ENCODE measurements at regions not wholly inside any gene's neighbourhood (a gene's known extent, or its start where the extent isn't known, plus 50 kb on each side); places are given as distances from the start of the nearest gene placed in this dataset.

DNA sequence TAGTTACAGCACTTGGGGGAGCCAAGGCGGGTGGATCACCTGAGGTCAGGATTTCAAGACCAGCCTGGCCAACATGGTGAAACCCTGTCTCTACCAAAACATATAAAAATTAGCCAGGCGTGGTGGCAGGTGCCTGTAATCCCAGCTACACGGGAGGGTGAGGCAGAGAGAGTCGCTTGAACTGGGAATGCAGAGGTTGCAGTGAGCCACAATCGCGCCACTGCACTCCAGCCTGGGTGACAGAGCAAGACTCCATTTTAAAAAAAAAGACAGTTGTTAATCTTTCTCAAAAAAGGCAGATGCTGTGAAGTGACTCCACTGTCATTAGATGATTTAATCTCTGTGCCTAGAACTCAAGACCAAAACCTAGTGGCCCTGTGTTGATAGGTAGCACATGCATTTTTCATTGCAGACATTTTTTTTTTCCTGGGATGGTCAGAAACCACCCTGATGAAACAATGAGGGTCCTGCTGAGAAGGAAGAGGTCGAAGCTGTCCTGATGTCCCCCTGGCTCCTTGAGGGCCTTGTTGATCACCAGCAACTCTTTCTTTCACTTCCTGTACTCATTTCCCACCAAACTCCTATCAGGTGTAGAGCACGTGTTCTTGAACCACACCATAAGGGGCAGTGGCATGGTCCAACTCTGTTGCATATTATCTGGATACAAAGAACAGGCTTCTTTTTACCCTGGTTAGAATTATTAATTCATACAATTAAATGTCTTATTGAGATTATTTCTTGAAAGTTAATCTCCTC lies 382.2 kb downstream of the ICE1 start:
- no peak for DNase-seq (ENCODE audit: low read depth in 2 of 3, low spot score in 1 of 3)

DNA sequence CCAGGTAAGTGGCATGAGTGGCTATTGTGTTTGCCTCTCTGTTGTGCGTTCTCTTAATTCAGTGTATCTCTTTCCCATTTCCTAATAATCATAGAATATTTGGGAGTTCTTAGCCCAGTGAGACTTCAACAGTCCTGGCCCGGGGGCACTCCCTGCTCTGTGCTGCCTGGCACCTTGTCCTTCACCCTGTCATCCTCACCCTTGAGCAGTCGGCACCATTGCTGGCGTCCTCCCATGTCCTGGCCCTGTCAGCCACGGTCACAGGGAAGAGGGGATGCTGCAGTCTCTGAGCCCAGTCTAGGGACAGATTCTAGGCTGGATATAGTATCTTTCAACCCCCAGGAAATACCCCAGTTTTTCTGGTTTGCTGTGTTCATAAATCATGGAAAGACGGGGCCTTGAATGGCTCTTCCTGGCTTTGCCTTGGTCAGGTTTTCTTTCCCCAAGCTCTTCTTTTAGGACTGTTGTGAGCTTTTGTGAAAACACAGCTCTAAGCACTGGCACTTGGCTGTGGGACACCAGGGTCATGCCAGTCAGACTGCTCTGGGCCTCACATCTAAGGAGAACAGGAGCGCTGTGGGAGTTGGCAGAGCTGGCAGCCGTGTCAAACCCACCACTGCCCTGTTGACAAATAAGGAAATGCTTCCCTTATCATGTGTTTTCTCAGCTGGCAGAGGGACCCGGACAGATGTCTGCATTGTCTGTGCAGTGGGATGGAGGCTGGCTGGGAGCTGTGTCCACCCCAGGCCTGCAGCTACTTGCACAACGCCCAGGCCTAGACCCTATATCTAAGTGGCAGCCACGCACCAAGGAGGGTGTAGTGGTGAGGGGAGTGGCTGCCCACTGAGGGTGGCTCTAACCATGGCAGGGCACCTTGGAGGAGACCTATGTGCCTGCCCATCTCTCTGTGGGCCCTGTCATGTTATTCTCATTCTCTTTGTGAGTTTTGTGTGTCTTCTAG lies 378.6 kb downstream of the ICE1 start:
- no peak for DNase-seq (ENCODE audit: low read depth in 2 of 3, low spot score in 1 of 3)

DNA sequence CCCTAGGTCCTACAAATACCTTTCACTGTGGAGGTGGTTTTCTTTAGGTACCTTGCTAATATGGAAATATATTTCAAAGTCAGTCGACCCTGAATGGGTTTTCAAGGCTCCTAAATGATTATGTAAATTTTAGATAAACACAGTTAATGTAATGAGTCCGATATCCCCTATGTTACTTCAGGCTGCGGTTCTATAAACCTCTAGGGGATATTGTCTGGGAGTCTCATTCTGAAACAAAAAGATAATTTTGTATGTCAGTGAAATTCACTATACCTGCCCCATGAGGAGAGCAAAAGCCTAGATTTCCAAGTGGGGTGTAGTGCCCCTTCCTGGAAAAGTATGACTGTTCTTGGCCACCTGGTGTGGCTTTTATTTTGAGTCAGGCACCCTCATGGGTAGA lies 377.3 kb downstream of the ICE1 start:
- no peak for DNase-seq (ENCODE audit: low read depth in 2 of 3, low spot score in 1 of 3)

DNA sequence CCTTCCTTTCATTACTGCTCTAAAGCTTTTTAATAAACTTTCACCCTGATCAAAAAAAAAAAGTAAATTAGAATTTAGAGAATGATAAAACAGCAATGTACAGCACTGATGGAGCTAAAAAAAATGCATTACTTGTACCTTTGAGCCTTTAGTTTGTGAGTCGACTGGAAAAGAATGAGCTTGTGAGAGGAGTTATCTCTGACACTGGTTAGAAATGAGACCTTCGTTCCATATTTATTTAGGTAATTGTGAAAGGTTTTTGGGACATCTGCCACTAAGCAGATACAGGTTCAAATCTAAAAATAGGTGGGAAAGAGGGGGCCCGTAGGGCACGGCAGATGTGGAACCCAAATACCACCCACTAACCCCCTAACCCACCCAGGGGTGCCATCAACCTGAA lies 376.8 kb downstream of the ICE1 start:
- no peak for DNase-seq (ENCODE audit: low read depth in 2 of 3, low spot score in 1 of 3)

DNA sequence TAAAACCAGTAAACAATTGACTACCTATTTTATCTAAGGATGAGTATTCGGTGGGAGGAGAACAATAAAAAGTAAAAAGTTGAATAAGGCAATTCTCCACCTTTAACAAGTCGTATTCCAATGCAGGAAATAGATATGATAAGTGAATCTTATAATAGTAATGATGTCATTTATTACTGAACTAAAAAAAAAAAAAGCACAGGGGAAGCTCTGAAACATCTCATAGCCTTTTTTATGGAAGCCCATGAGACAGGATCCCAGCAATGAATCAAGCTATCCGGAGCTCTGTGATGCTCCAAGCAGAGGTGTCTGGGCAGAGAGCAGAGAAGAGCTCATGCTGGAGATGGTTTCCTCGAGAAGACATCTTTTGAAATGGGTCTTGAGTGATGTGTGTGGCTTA lies 376.0 kb downstream of the ICE1 start:
- DNase-seq (ENCODE audit: low read depth in 2 of 3, low spot score in 1 of 3), result no peak

DNA sequence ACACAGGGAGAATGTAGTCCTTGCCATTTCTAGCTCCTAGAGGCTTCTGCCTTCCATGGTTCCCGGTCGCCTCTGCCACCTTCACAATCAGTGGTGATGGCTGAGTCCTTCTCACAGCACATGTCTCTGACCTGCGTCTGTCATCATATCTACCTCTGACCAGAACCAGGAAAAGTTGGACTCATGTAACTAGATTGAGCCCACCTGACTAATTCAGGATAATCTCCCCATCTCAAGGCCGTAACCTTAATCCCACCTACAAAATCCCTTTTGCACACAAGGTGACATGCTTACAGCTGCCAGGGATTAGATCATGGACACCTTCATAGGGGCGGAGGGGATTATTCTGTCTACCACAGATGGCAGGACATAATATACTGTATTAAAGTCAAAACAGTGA lies 375.6 kb downstream of the ICE1 start:
- DNase-seq (ENCODE audit: low read depth in 2 of 3, low spot score in 1 of 3), result no peak

DNA sequence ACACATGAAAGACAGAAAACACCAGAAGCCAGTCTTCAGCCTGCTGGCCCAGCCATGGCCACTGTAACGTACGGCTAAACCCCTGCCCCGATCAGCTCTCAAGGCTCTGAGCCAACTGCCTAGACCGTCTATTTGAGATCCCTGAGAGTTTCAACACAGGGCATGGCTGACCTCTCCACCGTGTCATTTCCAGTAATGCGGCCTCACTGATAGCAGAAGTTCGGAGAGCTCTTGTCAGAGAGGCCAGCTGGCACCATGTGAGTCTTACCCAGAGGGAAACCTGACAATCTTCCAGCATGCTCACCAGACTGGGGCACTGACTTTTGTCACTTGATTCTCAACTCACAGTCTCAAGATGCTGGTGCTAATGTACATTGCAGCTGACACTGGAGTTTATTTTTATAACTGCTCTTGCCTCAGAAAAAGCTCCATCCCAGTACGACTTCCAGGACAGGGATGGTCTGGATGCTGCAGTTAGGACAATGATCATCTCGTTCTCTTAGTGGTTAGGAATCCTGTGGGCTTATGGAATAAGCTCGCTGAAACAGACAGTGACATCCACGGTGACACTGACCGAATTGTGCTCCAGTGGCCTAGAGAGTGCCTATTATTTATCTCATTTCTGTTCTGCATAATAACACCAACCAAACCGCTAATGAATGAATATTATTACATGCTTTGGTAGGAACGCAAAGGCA lies 372.7 kb downstream of the ICE1 start:
- DNase-seq (ENCODE audit: low read depth in 2 of 3, low spot score in 1 of 3), result no peak

DNA sequence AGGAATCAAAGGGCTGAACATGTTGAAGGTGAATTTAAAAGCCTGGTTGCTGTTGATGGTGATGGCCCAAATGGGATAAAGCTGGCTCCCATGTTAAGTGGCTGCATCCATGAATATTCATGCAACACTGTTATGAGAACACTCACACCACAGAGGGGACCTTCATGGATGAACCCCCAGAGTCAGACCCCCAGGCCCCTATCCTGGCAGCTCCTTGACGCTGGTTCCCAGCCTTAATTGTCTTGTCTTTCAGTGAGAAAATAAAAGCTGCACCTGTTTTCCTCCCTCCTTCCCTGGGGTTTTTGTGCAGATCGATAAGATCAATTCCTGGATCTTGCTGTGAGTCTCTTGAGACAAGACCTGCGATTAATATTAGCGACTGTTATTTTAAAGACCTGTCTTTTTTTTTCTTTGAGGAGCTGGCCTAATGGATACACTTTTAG lies 371.7 kb downstream of the ICE1 start:
- DNase-seq (ENCODE audit: low read depth in 2 of 3, low spot score in 1 of 3), result no peak

DNA sequence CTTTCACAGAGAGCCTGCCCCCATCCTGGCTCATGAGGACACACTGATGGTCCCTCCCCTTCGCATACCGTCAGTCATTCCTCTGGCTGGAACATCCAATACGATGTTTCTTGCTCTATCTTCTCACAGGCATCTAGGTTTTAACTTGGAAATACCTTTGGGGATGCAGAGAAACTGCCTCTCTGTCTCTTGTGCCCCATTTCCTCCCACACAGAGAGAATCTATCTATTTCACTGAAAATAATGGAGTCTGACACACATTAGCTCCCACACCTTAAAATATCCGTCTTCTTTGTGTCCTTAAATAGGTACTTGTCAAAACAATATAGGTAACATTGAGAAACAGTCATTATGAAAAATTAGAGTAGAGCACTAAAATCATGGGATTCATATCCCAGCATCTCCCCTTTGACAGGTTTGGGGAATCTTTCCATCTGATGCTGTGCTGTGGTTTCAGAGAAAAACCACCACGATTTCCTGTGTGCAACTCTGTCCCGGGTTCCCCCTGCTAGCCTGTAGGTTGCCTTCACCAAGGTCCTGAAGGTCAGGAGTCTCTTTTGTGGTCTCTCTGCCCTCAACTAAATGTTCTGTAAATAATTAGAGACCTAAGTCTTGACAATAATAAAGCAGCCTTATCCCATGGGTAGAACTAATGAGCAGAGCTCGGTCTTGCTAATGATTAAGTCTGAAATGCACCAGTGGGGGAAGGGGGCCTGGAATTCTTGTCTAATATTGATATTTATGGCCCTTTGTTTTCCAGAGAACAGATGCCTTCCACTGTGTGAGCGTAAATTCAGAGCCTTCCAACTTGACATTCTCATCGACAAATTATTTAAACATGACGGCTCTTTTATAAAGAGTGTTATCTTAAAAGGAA lies 371.0 kb downstream of the ICE1 start:
- DNase-seq (ENCODE audit: low read depth in 2 of 3, low spot score in 1 of 3), result no peak

DNA sequence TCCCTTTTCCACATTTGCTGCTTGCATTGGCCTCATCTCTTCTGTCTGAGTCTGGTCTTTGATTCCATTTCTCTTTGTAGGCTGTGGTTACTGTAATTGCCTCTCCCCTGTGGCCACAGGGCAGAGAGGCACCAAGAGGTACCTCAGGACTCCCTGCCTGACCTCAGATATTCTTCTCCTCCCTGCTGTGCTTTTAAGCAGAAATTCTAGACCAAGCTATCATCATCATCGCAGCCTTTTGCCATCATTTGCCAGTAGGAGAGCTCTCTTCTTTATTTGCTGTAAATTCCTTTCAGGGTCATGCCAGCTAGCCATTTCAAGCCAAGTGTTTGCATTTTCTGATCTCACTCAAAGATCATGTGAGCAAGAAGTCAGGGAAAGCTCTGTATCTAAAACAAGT lies 369.6 kb downstream of the ICE1 start:
- DNase-seq (ENCODE audit: low read depth in 2 of 3, low spot score in 1 of 3), result no peak

DNA sequence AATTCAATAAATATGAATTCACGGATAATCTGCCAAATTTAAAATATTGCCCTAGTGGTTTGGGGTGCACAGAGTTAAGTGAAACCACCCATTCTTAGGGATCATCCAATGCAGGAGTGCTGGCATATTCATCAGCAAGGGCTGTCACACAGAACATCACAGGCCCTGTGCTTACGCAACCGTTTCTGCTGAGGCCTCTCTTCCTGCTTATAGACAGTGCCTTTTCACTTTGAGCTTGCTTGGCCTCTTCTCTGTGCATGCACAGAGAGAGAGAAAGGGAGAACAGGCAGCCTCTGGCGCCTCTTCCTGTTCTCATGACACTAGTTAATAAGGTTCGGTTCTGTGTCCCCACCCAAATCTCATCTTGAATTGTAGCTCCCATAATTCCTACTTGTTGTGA lies 366.3 kb downstream of the ICE1 start:
- DNase-seq (ENCODE audit: low read depth in 2 of 3, low spot score in 1 of 3), result no peak

DNA sequence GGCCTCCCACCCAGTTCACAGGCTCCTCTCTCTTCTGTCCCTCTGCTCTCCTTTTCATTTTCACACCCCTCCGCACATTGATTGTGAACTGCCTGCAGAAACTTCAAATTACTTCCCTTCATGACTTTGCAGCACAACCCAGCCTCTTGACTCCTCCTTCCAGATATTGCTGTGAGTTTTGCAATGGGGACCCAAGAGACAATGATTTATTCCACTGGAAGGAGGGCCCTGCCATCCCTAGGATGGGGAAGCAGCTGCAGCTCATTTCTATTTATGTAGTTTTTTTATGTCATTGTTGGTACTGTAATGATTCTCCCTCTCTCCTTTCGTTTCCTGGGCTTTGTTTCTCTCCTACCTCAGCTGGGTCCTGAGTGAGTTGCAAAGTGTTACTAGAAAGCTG lies 364.9 kb downstream of the ICE1 start:
- DNase-seq (ENCODE audit: low read depth in 2 of 3, low spot score in 1 of 3), result no peak

DNA sequence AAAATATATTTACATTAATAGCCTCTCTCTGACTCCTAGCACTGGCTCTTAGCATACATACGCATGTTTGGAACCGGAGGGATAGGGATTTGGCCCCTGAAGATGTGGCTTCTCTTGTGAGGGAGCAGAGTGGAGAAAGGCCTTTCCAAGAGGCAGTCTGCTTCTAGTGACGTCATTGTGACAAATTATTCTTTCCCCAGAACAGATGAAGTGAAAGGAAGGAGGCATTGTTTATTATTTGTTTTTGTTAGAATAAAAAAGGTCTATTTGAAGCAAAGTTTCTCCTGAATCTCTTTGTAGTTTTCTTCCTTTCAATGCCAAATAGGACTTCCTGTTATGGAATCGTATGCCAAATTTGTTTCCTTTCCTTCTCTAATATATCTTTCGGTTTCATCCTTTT lies 361.6 kb downstream of the ICE1 start:
- DNase-seq (ENCODE audit: low read depth in 2 of 3, low spot score in 1 of 3), result no peak

DNA sequence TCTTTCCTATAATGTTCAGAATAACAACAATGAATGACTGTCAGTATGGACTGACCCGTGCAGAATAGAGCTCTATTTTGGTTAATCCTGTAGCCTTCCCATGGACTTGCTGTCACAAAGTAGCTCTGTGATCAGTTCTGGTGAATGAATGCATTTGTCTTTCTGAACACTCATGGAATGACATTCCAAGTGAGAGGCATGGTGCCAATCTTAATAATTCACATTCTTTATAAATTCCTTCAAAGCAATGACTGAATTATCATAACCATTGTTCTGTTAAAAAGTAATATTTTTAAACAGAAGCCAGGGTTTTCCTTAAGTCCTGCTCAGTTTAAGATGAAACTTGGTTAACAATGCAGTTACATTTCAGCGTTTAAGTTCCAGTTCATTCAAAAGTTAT lies 360.5 kb downstream of the ICE1 start:
- no peak for DNase-seq (ENCODE audit: low read depth in 2 of 3, low spot score in 1 of 3)

DNA sequence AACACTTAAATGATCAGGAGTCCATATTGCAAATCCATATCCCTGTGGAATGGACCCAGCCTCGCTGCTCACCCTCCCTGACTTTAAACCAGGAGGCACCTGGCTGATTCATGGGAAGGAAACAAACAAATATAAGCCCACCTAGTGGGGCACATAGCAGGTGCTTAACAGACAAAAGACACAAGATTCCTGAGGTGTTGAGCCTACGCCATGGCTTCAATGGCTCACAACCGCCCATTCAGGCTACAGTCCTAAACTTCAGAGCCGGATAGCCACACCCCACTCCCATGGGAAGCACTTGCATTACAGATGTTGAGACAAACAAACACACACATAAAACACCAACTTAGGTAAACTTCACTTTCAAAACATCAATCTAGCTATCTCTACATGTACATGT lies 359.9 kb downstream of the ICE1 start:
- no peak for DNase-seq (ENCODE audit: low read depth in 2 of 3, low spot score in 1 of 3)

DNA sequence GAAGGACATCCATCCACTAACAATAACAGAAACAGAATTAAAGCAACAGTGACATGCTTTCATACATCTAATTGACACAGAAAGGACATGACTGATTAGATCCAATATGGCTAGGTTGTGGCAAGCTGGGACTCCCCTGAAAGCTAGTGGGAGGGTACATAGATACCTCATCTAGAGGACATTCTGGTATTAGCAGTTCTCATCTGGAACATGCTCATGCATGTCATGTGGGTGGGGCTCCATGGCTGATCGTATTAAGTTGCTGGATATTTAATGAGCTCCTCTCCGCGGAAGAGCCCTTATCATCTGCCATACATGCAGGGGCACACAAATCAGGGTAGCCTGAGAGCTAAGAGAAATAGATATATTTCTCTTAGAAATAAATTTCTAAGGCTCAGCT lies 358.9 kb downstream of the ICE1 start:
- no peak for DNase-seq (ENCODE audit: low read depth in 2 of 3, low spot score in 1 of 3)

DNA sequence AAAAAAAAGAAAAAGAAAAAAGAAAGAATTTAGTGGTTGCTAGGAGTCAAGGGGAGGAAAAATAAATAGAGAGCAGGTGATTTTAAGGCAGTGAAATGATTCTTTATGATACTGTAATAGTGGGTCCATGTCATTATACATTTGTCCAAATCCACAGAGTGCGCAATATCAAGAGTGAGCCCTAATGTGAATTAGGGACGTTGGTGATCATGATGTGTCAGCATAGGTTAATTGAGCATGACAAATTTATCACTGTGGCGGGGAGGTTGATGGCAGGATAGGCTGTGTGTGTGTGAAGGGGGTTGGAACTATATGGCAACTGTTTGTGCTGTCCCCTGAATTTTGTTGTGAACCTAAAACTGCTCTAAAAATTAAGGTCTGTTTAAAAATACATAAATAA lies 357.8 kb downstream of the ICE1 start:
- no peak for DNase-seq (ENCODE audit: low read depth in 2 of 3, low spot score in 1 of 3)

DNA sequence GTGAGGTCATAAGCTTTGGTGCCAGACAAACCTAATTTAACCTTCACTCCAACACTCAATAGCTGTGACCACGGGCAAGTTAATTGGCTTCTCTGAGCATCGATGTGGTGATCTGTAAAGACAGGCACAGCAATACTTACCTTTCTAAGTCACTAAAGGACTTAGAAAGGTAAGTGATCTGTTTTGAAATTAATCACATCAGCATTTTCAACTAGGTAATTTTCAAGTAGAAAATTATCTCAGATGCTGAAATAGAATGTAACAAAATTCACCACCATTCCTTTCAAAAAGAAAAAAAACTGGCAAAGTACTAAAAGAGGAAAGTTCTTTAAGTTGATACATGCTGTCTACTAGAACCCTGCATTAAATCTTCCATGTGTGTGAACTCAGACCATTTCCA lies 354.5 kb downstream of the ICE1 start:
- DNase-seq (ENCODE audit: low read depth in 2 of 3, low spot score in 1 of 3), result no peak

DNA sequence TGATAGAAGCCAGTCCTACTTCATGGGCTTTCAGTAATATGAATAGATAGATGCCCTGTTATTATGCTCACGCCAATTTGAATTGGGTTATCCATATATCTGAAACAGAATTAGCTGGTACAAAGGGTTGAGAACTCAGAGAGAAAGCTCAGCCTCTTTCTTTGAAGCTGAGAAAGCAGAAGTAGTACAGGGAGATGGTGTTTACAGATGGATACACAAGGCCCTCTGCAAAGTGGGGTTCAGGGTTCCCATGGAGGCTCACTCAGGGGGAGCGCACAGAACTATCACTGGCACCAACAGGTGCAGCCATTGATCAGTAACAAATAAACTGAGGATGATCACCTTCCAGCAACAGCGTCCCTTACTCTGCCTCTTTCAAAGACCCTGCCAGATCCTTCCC lies 349.7 kb downstream of the ICE1 start:
- no peak for DNase-seq (ENCODE audit: low read depth in 2 of 3, low spot score in 1 of 3)

DNA sequence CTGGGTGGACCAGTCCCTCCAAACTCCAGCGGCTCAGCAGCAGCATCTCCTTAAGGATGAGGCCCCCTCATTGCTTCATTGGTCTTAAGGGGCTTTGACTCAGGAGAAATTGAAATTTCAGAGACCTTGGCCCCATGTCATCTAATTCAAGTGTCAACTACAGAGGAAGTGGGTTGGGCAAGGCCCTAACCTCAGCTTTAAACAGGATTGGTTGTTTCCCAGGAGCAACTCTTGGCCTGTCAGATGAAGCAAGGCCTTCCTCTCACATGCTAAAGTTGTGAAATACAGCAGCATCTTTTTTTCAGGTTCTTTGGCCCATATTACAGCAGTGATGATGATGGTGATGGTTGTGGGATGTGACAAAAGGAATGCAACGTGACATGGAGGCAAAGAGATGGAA lies 348.3 kb downstream of the ICE1 start:
- no peak for DNase-seq (ENCODE audit: low read depth in 2 of 3, low spot score in 1 of 3)

Measured in stimulated activated CD4-positive, alpha-beta T cell treated with anti-CD3 and anti-CD28 coated beads, Interleukin-12 subunit alpha, Interleukin-12 subunit beta, amount 100 ng/mL, for 48 hours (primary cell).